GM13977 (cell line): ENCODE measurements at regions not wholly inside any gene's neighbourhood (a gene's known extent, or its start where the extent isn't known, plus 50 kb on each side); places are given as distances from the start of the nearest gene placed in this dataset.

Source experiments
- DNase-seq: peaks from one replicate; pipeline ENCODE4 v3.0.0; 2012; ENCODE audit warnings: low spot score
- CTCF ChIP-seq: IDR thresholded peaks from 2 replicates; pipeline ENCODE4 v1.5.1; 2012; ENCODE audit warnings: mild to moderate bottlenecking, control low read depth; ENCODE audit not compliant: insufficient read depth; ENCODE audit errors: extremely low read depth, missing control alignments
- in situ Hi-C: fragments of 300-500 bp; cut with MboI; formaldehyde crosslinking; loops from one replicate; pipeline ENCODE4 v1.12.0; 2022; ENCODE audit warnings: low sequenced_read_pairs, low pct_unique_long_range_greater_than_20kb, mixed read lengths, inconsistent platforms; ENCODE audit not compliant: unreplicated experiment

- in situ Hi-C loops = no loop called here
- no peak for DNase-seq
- no peak for TF ChIP-seq CTCF
These were observed 640.0 kb downstream of the ACTR3B start for GRCh38 chr7:153399554-153399940.

DNA sequence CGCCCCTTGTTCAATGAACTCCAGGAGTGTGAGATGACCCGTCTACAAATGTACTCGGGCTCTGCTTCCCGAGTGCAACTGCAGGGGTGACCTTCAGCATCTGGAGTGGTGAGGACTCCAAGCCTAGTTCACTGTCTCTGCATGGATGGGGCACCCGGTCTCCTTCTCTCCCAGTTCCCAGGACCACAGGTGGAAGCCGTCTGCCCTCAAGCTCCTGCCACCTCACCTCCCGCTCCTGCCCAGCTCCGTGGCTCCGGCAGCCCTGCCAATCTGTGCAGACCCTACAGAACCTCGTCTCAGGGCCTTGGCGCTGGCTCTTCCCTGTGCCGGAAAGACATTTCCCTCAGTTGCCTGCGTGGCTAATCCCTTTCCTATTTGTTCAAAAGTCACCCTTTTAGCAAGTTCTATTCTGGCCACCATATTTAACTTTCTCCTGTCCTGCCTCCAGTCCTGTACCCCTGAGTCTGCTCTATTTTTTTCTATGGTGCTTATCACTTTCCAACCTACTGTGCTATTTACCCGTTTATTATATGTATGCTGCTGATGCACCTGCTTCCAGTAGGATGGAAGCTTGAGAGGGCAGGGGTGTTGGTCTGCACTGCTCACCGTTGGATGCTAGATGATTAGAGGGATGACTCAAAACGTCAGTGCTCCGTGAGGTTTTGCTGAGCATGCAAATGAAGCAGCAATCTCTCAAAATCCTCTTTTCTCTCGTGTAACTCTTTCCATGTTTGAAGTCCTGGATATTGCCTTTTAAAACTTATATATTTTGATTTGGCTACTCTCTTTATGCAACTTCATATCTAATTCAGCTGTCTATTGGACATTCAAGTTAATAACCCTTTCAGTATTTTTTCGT, 641.4 kb downstream of the ACTR3B start:
- TF ChIP-seq CTCF = no peak
- no peak for DNase-seq
- in situ Hi-C loops = no loop called here

DNA sequence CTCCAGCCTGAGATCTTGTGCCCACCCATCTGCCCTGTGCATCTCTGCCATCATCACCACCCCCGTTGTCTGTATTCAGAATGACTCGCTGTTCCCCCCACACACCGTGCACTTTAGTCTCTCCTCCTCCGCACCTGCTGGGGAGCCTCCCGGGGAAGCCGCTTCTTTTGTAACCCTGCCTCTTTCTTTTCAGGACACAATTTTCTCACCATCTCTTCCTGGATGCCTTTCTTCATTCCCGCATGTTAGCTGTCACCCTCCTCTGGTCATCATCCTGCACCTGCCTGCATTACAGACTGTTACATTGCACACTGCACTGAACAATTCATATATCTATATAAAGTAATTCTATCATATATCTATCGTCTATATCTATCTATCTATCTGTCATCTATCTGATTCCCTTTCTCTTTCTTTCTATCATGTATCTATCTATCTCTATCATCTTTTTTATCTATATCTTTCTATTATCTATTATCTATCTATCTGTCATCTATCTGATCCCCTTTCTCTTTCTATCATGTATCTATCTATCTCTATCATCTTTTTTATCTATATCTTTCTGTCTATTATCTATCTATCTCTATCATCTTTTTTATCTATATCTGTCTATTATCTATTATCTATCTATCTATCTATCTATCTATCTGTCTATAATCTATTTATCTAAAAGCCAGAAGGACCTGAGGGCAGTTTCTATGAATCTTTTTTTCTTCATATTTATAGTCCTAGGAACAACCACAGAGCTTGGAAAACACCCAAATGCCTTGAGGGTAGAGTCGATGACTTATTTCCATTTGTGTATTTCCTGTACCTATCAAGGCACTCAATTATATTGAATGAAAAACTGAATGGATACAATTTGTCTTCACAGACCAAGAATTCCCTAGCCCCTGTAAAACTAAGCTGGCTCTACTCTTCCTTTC, 642.5 kb downstream of the ACTR3B start:
- no peak for DNase-seq
- in situ Hi-C loops = no loop called here
- no peak for TF ChIP-seq CTCF

GRCh38 chr7:153402721-153403541, 643.4 kb downstream of the ACTR3B start:
- DNase-seq = no peak
- TF ChIP-seq CTCF = no peak
- in situ Hi-C loops = no loop called here

DNA sequence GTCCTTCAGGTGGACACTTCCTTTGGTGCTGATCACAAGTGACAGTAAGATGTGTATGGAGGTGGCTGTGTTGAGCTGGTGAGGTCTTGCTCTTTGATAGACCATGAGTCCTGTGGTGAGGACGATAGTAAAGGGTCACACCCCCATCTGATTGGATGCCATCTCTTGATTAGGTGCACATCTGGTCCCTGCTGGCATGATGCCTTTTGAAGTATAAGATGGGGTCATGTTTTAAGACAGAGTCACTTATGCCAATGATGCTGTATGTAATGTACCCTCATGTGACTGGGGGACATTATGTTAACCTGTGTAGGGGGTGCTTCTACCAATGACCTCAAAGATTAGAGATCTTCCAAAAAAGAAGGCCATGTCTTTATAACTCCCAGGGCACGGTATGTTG, 644.6 kb downstream of the ACTR3B start:
- in situ Hi-C loops = no loop called here
- no peak for TF ChIP-seq CTCF

DNA sequence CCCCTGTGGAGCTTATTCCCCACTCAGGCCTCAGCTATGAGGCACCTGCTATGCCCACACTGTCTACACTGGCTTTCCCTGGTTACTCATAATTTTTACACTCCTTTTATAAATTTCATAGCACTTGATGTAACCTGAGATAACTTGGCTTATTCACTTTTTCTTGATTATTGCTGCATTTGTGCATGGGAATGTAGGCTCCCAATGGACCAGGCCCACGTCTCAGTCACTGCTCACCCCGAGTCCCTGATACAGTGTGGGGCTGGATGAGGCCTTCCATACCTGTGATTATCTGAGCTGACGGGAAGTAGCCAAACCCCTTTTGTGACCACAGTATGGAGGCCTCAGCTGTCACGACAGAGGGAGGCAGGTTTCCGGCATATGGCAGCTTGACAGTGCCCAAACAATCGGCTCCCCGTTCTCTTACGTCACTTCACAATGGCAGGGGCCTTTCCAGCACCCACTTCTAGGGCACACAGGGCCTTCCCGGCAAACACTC, 645.3 kb downstream of the ACTR3B start:
- in situ Hi-C loops = no loop called here
- no peak for DNase-seq
- no peak for TF ChIP-seq CTCF

More for the DNA sequence above, 644.6 kb downstream of the ACTR3B start:
- no peak for DNase-seq
